Neural cell (in vitro differentiated cells): ENCODE measurements at regions not wholly inside any gene's neighbourhood (a gene's known extent, or its start where the extent isn't known, plus 50 kb on each side); places are given as distances from the start of the nearest gene placed in this dataset.
A peak's percentile ranks its signal among the peaks of the same experiment; 100 is the strongest.

Experiments used
- H2AFZ ChIP-seq: fragments of 200-600, 300-800 bp; sonication (generic), shearing (Covaris generic); 2 replicates; pipeline ENCODE4 v1.6.0; 2014; ENCODE audit warnings: low read depth, mild to moderate bottlenecking, antibody characterized with exemption, low read length, moderate library complexity
- H3F3A ChIP-seq: fragments of 200-600 bp; shearing (Covaris generic); 2 replicates; pipeline ENCODE4 v1.6.1; 2016; ENCODE audit warnings: mild to moderate bottlenecking, moderate library complexity, mixed read lengths, antibody characterized with exemption, low read length; ENCODE audit not compliant: insufficient read depth, poor library complexity, severe bottlenecking
- H3K27ac ChIP-seq: fragments of 200-600, 300-800 bp; sonication (generic), shearing (Covaris generic); 2 replicates; pipeline ENCODE4 v1.5.1; 2014; ENCODE audit warnings: mild to moderate bottlenecking, low read length, moderate library complexity
- H3K27me3 ChIP-seq: fragments of 300-800, 200-600 bp; sonication (generic), shearing (Covaris generic); 2 replicates; pipeline ENCODE4 v1.6.0; 2014; ENCODE audit warnings: mild to moderate bottlenecking, low read depth, low read length, moderate library complexity; ENCODE audit not compliant: insufficient read depth
- H3K36me3 ChIP-seq: fragments of 300-800, 200-600 bp; sonication (generic), shearing (Covaris generic); 2 replicates; pipeline ENCODE4 v1.5.1; 2014; ENCODE audit warnings: mild to moderate bottlenecking, antibody characterized with exemption, low read length, moderate library complexity; ENCODE audit not compliant: insufficient read depth
- H3K4me2 ChIP-seq: fragments of 300-800, 200-600 bp; sonication (generic), shearing (Covaris generic); 2 replicates; pipeline ENCODE4 v1.6.0; 2014; ENCODE audit warnings: mild to moderate bottlenecking, low read length
- H3K4me3 ChIP-seq: fragments of 300-800, 200-600 bp; sonication (generic), shearing (Covaris generic); 2 replicates; pipeline ENCODE4 v1.5.1; 2014; ENCODE audit warnings: mild to moderate bottlenecking, low read length, moderate library complexity
- H3K79me2 ChIP-seq: fragments of 200-600 bp; shearing (Covaris generic); replicated peaks from 2 replicates; pipeline ENCODE4 v1.6.0; 2014; ENCODE audit warnings: mild to moderate bottlenecking, low read length, moderate library complexity; ENCODE audit not compliant: insufficient read depth
- H3K9ac ChIP-seq: fragments of 300-800, 200-600 bp; sonication (generic), shearing (Covaris generic); 2 replicates; pipeline ENCODE4 v1.6.1; 2016; ENCODE audit warnings: mild to moderate bottlenecking, low read length, mixed read lengths
- H3K9me2 ChIP-seq: fragments of 200-600 bp; shearing (Covaris generic); 2 replicates; pipeline ENCODE4 v1.6.1; 2016; ENCODE audit warnings: mild to moderate bottlenecking, low read length, mixed read lengths; ENCODE audit not compliant: insufficient read depth
- H3K9me3 ChIP-seq: fragments of 200-600, 300-800 bp; sonication (generic), shearing (Covaris generic); 2 replicates; pipeline ENCODE4 v1.6.1; 2016; ENCODE audit warnings: mild to moderate bottlenecking, mixed run types, low read length, moderate library complexity, mixed read lengths
- H4K20me1 ChIP-seq: fragments of 200-600 bp; shearing (Covaris generic); 2 replicates; pipeline ENCODE4 v1.6.1; 2016; ENCODE audit warnings: mild to moderate bottlenecking, mixed run types; ENCODE audit not compliant: insufficient read depth
- EP300 ChIP-seq: fragments of 450-650 bp; conservative IDR thresholded peaks from 2 replicates; pipeline ENCODE4 v1.6.1; 2014; ENCODE audit warnings: antibody characterized with exemption, mild to moderate bottlenecking, moderate library complexity; ENCODE audit not compliant: poor library complexity, severe bottlenecking
- EZH2 ChIP-seq: fragments of 200-600, 300-800 bp; shearing (Covaris generic), sonication (generic); IDR thresholded peaks from 2 replicates; pipeline ENCODE4 v1.6.1; 2014; ENCODE audit warnings: antibody characterized with exemption, low read length, borderline replicate concordance, mild to moderate bottlenecking; ENCODE audit not compliant: insufficient read depth, poor library complexity, severe bottlenecking
- MXI1 ChIP-seq: fragments of 450-650 bp; conservative IDR thresholded peaks from 2 replicates; pipeline ENCODE4 v1.6.1; 2014; ENCODE audit warnings: antibody characterized with exemption, mild to moderate bottlenecking; ENCODE audit not compliant: poor library complexity, severe bottlenecking
- POLR2AphosphoS5 ChIP-seq: IDR thresholded peaks from 2 replicates; pipeline ENCODE4 v1.6.1; 2012
- RAD21 ChIP-seq: fragments of 450-650 bp; conservative IDR thresholded peaks from 2 replicates; pipeline ENCODE4 v1.6.1; 2014; ENCODE audit warnings: antibody characterized with exemption, mild to moderate bottlenecking, moderate library complexity
- SMC3 ChIP-seq: fragments of 450-650 bp; conservative IDR thresholded peaks from 2 replicates; pipeline ENCODE4 v1.6.1; 2014; ENCODE audit warnings: antibody characterized with exemption, mild to moderate bottlenecking, moderate library complexity; ENCODE audit not compliant: poor library complexity
- TAF1 ChIP-seq: IDR thresholded peaks from 2 replicates; pipeline ENCODE4 v1.6.1; 2012; ENCODE audit warnings: low read depth
- TF ChIP-seq, protein P1 (sequence below): IDR thresholded peaks from 2 replicates; pipeline ENCODE4 v1.6.1; 2012; ENCODE audit warnings: borderline replicate concordance
- TF ChIP-seq, protein P2 (sequence below): fragments of 450-650 bp; IDR thresholded peaks from 2 replicates; pipeline ENCODE4 v1.5.1; 2014; ENCODE audit warnings: antibody characterized with exemption, mild to moderate bottlenecking, moderate library complexity; ENCODE audit not compliant: poor library complexity, severe bottlenecking

- H3K9me3 ChIP-seq = no peaks in the 10 kb centered on the region
- H3F3A ChIP-seq = peaks cover 5% of the 10 kb centered on the region
- TF ChIP-seq, protein P1, sequence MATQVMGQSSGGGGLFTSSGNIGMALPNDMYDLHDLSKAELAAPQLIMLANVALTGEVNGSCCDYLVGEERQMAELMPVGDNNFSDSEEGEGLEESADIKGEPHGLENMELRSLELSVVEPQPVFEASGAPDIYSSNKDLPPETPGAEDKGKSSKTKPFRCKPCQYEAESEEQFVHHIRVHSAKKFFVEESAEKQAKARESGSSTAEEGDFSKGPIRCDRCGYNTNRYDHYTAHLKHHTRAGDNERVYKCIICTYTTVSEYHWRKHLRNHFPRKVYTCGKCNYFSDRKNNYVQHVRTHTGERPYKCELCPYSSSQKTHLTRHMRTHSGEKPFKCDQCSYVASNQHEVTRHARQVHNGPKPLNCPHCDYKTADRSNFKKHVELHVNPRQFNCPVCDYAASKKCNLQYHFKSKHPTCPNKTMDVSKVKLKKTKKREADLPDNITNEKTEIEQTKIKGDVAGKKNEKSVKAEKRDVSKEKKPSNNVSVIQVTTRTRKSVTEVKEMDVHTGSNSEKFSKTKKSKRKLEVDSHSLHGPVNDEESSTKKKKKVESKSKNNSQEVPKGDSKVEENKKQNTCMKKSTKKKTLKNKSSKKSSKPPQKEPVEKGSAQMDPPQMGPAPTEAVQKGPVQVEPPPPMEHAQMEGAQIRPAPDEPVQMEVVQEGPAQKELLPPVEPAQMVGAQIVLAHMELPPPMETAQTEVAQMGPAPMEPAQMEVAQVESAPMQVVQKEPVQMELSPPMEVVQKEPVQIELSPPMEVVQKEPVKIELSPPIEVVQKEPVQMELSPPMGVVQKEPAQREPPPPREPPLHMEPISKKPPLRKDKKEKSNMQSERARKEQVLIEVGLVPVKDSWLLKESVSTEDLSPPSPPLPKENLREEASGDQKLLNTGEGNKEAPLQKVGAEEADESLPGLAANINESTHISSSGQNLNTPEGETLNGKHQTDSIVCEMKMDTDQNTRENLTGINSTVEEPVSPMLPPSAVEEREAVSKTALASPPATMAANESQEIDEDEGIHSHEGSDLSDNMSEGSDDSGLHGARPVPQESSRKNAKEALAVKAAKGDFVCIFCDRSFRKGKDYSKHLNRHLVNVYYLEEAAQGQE = no peak
- TF ChIP-seq SMC3 (no peak), POLR2AphosphoS5 (no peak), RAD21 (no peak), MXI1 (no peak), EZH2 (no peak), EP300 (no peak), TAF1 (no peak)
- TF ChIP-seq, protein P2, sequence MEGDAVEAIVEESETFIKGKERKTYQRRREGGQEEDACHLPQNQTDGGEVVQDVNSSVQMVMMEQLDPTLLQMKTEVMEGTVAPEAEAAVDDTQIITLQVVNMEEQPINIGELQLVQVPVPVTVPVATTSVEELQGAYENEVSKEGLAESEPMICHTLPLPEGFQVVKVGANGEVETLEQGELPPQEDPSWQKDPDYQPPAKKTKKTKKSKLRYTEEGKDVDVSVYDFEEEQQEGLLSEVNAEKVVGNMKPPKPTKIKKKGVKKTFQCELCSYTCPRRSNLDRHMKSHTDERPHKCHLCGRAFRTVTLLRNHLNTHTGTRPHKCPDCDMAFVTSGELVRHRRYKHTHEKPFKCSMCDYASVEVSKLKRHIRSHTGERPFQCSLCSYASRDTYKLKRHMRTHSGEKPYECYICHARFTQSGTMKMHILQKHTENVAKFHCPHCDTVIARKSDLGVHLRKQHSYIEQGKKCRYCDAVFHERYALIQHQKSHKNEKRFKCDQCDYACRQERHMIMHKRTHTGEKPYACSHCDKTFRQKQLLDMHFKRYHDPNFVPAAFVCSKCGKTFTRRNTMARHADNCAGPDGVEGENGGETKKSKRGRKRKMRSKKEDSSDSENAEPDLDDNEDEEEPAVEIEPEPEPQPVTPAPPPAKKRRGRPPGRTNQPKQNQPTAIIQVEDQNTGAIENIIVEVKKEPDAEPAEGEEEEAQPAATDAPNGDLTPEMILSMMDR = no peak
- H4K20me1 ChIP-seq = no peaks in the 10 kb centered on the region
- no peaks in the 10 kb centered on the region for H3K9me2 ChIP-seq
- H3K4me3 ChIP-seq = peak overlapping the region; percentile 56
- H2AFZ ChIP-seq = peak overlapping the region; percentile 16
- H3K4me2 ChIP-seq = peak overlapping the region; percentile 68
- peak overlapping the region; percentile 71 for H3K27ac ChIP-seq
- peaks cover 22% of the 10 kb centered on the region for H3K79me2 ChIP-seq
- H3K36me3 ChIP-seq = no peaks in the 10 kb centered on the region
- H3K27me3 ChIP-seq = no peaks in the 10 kb centered on the region
- H3K9ac ChIP-seq = peak overlapping the region; percentile 57
Measured at GRCh38 chr6:22149096-22149495, 147.7 kb downstream of the PRL start.

DNA sequence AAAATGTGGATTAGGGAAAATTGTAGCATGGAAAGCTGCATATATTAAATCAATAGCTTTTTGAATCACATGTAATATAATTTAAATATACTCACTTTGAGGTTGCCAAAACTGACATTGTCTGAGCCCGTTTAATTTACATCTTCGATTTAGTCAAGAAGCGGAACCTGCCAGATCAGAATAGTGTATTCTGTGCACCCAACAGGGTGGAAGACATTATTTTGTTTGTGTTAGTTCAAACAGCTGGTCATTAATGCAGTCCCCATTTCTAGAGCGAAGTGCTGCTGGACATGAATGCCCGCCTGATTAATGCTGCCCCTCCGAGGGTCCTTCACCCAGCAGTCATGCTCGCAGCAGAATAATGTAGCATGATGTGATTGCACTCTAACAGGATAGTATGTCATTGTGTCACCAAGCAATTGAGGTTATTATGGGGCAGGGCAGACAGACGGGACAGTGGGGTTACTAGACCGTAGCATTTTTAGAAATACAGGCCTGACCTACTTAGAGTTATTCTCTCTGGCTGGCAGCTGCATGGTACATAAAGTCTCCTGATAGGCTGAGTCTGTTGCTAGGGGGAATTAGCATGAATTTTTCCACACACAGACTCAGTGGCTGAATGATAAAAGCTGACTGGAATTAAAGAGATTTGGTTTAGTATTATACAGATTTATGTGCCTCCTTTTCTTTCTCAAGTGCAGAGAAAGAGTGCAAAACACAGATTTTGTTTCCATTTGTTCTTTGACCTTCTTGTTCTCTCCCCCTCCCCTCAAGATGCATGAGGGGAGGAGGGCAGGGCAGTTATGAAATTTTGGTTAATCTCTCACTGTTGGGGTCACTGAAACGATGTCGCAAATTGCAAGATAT is 147.1 kb downstream of the PRL start:
- Histone ChIP-seq H2AFZ (peak overlapping the region; percentile 16), H3K4me2 (peak overlapping the region; percentile 68), H3K9ac (peak overlapping the region; percentile 57), H3K27ac (peak overlapping the region; percentile 71), H3K4me3 (peak overlapping the region; percentile 56), H3K9me3 (no peaks in the 10 kb centered on the region), H3K9me2 (no peaks in the 10 kb centered on the region), H3K36me3 (no peaks in the 10 kb centered on the region), H3K27me3 (no peaks in the 10 kb centered on the region), H3F3A (peaks cover 5% of the 10 kb centered on the region), H3K79me2 (peaks cover 16% of the 10 kb centered on the region), H4K20me1 (no peaks in the 10 kb centered on the region)
- TF ChIP-seq, protein P2 = no peak
- TF ChIP-seq EP300 (peak; percentile 59), TAF1 (no peak), RAD21 (peak; percentile 39), SMC3 (peak; percentile 4), MXI1 (peak; percentile 13), POLR2AphosphoS5 (peak; percentile 39), EZH2 (no peak)
